GM10266 (cell line): ENCODE measurements at regions not wholly inside any gene's neighbourhood (a gene's known extent, or its start where the extent isn't known, plus 50 kb on each side); places are given as distances from the start of the nearest gene placed in this dataset.

ENCODE experiments used
- DNase-seq: peaks from one replicate; pipeline ENCODE4 v3.0.0; 2012; ENCODE audit errors: extremely low spot score
- TF ChIP-seq, protein P1 (sequence below): IDR thresholded peaks from 2 replicates; pipeline ENCODE4 v1.5.1; 2012; ENCODE audit warnings: mild to moderate bottlenecking, low read depth; ENCODE audit not compliant: control insufficient read depth, insufficient read depth; ENCODE audit errors: missing control alignments

GRCh38 chrX:74251006-74251930, 52.7 kb upstream of the ZCCHC13 start:
- TF ChIP-seq, protein P1, sequence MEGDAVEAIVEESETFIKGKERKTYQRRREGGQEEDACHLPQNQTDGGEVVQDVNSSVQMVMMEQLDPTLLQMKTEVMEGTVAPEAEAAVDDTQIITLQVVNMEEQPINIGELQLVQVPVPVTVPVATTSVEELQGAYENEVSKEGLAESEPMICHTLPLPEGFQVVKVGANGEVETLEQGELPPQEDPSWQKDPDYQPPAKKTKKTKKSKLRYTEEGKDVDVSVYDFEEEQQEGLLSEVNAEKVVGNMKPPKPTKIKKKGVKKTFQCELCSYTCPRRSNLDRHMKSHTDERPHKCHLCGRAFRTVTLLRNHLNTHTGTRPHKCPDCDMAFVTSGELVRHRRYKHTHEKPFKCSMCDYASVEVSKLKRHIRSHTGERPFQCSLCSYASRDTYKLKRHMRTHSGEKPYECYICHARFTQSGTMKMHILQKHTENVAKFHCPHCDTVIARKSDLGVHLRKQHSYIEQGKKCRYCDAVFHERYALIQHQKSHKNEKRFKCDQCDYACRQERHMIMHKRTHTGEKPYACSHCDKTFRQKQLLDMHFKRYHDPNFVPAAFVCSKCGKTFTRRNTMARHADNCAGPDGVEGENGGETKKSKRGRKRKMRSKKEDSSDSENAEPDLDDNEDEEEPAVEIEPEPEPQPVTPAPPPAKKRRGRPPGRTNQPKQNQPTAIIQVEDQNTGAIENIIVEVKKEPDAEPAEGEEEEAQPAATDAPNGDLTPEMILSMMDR: no peak
- no peak for DNase-seq

GRCh38 chrX:74250574-74250973, 53.4 kb upstream of the ZCCHC13 start:
- TF ChIP-seq, protein P1: no peak
- DNase-seq: no peak

DNA sequence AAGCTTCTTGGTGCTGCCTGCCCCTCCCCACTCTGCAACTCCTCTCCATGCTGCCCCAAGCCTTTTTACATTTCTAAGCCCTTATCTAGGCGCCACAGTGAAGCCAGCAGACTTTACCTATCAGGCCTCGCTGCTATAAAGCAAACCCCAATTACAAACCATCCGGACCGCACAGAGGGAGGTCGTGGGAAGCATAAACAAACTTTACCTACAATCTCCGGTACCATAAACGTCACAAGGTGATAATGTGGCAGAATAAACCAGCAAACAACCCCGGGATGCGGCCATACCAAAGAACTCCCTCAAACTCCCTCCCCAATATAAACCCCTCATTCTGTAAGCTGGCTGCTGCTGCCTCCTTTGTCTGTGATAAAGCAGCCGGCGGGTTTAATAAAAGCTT, 54.0 kb upstream of the ZCCHC13 start:
- DNase-seq: no peak
- TF ChIP-seq, protein P1: no peak

GRCh38 chrX:74248889-74249288, 55.1 kb upstream of the ZCCHC13 start:
- no peak for DNase-seq
- TF ChIP-seq, protein P1: no peak

DNA sequence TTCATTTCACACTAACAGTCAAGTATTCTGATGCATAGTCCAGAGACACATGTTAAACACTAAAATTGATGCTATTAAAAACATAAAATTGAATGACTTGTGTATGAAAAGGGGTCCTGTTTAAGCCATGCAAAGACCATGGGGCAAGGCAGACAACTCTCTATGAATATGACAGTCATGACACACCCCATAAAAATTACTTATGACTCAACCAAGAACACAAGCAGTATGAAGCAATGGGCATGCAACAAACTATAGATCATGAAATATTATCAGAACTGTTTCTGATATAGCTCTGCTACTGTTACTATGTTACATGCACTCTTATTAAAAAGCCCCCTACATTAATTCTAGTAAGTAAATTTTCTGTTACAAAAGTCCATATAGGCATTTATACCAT, 57.5 kb upstream of the ZCCHC13 start:
- no peak for DNase-seq

GRCh38 chrX:74242484-74243138, 61.4 kb upstream of the ZCCHC13 start:
- TF ChIP-seq, protein P1: no peak
- DNase-seq: no peak

More for the DNA sequence above, 57.5 kb upstream of the ZCCHC13 start:
- TF ChIP-seq, protein P1: no peak

DNA sequence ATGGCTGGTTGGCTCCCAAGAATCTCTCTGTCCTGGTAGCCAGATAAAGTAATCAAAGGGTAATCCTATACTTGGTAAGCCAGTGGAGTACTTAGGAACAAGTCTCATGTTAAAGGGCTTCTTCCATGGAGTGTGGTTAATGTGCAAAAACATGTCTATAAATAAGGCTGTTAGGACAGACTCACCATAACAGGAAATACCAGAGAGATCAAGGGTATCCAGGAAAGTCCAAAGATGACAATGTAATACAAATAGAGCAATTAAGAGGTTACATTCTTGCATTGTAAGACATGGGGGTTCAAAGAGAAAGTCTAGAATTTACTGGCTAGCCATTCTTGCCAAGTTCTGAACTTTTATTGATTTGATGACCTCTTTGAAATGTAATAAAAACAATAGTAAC, 61.9 kb upstream of the ZCCHC13 start:
- no peak for DNase-seq
- TF ChIP-seq, protein P1: no peak
